ENCODE measurements at regions not wholly inside any gene's neighbourhood (a gene's known extent, or its start where the extent isn't known, plus 50 kb on each side); places are given as distances from the start of the nearest gene placed in this dataset.

DNA sequence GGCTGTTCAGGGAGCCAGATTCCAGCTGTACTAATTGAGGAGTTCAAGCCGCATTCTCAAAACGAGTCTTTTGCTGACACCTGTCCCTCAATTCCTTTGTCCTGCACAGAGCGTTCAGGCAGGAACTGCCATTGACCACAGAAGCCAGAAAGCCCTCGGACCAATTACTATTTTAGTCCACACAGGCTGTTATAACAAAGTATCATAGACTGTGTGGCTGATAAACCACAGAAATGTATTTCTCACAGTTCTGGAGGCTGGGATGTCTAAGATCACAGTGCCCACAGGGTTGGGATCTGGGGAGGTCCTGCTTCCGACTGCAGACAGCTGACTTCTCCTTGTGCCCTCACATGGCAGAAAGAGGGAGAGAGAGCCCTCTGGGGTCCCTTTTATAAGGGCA, 119.8 kb upstream of the ATP6AP2 start:
- TF ChIP-seq, protein P1, sequence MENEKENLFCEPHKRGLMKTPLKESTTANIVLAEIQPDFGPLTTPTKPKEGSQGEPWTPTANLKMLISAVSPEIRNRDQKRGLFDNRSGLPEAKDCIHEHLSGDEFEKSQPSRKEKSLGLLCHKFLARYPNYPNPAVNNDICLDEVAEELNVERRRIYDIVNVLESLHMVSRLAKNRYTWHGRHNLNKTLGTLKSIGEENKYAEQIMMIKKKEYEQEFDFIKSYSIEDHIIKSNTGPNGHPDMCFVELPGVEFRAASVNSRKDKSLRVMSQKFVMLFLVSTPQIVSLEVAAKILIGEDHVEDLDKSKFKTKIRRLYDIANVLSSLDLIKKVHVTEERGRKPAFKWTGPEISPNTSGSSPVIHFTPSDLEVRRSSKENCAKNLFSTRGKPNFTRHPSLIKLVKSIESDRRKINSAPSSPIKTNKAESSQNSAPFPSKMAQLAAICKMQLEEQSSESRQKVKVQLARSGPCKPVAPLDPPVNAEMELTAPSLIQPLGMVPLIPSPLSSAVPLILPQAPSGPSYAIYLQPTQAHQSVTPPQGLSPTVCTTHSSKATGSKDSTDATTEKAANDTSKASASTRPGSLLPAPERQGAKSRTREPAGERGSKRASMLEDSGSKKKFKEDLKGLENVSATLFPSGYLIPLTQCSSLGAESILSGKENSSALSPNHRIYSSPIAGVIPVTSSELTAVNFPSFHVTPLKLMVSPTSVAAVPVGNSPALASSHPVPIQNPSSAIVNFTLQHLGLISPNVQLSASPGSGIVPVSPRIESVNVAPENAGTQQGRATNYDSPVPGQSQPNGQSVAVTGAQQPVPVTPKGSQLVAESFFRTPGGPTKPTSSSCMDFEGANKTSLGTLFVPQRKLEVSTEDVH (IDR thresholded peaks at IDR 0.05; ENCODE audit: low read depth, partially characterized antibody), result no peak
- TF ChIP-seq, protein P2, sequence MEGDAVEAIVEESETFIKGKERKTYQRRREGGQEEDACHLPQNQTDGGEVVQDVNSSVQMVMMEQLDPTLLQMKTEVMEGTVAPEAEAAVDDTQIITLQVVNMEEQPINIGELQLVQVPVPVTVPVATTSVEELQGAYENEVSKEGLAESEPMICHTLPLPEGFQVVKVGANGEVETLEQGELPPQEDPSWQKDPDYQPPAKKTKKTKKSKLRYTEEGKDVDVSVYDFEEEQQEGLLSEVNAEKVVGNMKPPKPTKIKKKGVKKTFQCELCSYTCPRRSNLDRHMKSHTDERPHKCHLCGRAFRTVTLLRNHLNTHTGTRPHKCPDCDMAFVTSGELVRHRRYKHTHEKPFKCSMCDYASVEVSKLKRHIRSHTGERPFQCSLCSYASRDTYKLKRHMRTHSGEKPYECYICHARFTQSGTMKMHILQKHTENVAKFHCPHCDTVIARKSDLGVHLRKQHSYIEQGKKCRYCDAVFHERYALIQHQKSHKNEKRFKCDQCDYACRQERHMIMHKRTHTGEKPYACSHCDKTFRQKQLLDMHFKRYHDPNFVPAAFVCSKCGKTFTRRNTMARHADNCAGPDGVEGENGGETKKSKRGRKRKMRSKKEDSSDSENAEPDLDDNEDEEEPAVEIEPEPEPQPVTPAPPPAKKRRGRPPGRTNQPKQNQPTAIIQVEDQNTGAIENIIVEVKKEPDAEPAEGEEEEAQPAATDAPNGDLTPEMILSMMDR (IDR thresholded peaks at IDR 0.05 in 2 of 3, conservative IDR thresholded peaks at IDR 0.05 in 1 of 3; ENCODE audit: control insufficient read depth in 2 of 3, extremely low read depth in 1 of 3, insufficient read depth in 1 of 3, low read depth in 3 of 3, low read length in 3 of 3), result no peak
- TF ChIP-seq ZNF24 (IDR thresholded peaks at IDR 0.05), result no peak
- TF ChIP-seq TAF1 (IDR thresholded peaks at IDR 0.05; ENCODE audit: borderline replicate concordance, low read depth, low read length), result no peak
- TF ChIP-seq POLR2A (IDR thresholded peaks at IDR 0.05; ENCODE audit: low read depth, low read length), result no peak
- TF ChIP-seq, protein P3, sequence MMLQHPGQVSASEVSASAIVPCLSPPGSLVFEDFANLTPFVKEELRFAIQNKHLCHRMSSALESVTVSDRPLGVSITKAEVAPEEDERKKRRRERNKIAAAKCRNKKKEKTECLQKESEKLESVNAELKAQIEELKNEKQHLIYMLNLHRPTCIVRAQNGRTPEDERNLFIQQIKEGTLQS (IDR thresholded peaks at IDR 0.05; ENCODE audit: borderline replicate concordance, extremely low read depth, low read depth, low read length), result no peak
- TF ChIP-seq, protein P4, sequence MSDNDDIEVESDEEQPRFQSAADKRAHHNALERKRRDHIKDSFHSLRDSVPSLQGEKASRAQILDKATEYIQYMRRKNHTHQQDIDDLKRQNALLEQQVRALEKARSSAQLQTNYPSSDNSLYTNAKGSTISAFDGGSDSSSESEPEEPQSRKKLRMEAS (IDR thresholded peaks at IDR 0.05; ENCODE audit: low read depth, low read length), result no peak
- no peak for TF ChIP-seq POLR2AphosphoS5 (IDR thresholded peaks at IDR 0.05; ENCODE audit: low read length)
- TF ChIP-seq GABPA (IDR thresholded peaks at IDR 0.05; ENCODE audit: low read depth), result no peak
- no peak for TF ChIP-seq CBX3 (IDR thresholded peaks at IDR 0.05; ENCODE audit: borderline replicate concordance, low read depth)
- TF ChIP-seq RAD21 (IDR thresholded peaks at IDR 0.05; ENCODE audit: insufficient read depth, low read depth, low read length), result no peak
- TF ChIP-seq, protein P5, sequence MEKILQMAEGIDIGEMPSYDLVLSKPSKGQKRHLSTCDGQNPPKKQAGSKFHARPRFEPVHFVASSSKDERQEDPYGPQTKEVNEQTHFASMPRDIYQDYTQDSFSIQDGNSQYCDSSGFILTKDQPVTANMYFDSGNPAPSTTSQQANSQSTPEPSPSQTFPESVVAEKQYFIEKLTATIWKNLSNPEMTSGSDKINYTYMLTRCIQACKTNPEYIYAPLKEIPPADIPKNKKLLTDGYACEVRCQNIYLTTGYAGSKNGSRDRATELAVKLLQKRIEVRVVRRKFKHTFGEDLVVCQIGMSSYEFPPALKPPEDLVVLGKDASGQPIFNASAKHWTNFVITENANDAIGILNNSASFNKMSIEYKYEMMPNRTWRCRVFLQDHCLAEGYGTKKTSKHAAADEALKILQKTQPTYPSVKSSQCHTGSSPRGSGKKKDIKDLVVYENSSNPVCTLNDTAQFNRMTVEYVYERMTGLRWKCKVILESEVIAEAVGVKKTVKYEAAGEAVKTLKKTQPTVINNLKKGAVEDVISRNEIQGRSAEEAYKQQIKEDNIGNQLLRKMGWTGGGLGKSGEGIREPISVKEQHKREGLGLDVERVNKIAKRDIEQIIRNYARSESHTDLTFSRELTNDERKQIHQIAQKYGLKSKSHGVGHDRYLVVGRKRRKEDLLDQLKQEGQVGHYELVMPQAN (conservative IDR thresholded peaks at IDR 0.05), result no peak
- TF ChIP-seq ASH2L (IDR thresholded peaks at IDR 0.05; ENCODE audit: borderline replicate concordance, low read depth), result no peak
